Activated CD8-positive, alpha-beta memory T cell treated with anti-CD3 and anti-CD28 coated beads for 1 hour (primary cell): ENCODE measurements at regions not wholly inside any gene's neighbourhood (a gene's known extent, or its start where the extent isn't known, plus 50 kb on each side); places are given as distances from the start of the nearest gene placed in this dataset.
"Not testable (repeated sequence)": the region's sequence is repeated elsewhere in the genome, so short reads cannot be mapped to it uniquely, and the experiment has no call there.

ENCODE experiments used
- DNase-seq, 2 donors: peaks; one replicate each; pipeline ENCODE4 v3.0.0-alpha.2; 2020; ENCODE audit warnings: low read depth in 1 of 2; ENCODE audit errors: extremely low read depth in 1 of 2

DNA sequence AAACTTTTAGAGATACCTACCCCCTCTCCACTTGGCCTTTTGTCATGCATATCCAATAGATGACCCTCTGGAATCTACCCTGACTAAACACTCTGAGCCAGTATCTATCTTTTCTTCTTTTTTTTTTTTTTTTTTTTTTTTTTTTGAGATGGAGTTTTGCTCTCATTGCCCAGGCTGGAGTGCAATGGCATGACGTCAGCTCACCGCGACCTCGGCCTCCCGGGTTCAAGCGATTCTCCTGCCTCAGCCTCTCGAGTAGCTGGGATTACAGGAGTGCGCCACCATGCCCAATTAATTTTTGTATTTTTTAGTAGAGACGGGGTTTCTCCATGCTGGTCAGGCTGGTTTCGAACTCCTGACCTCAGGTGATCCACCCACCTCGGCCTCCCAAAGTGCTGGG, 50.8 kb upstream of the GRIN2B start:
- DNase-seq, result not testable (repeated sequence)

DNA sequence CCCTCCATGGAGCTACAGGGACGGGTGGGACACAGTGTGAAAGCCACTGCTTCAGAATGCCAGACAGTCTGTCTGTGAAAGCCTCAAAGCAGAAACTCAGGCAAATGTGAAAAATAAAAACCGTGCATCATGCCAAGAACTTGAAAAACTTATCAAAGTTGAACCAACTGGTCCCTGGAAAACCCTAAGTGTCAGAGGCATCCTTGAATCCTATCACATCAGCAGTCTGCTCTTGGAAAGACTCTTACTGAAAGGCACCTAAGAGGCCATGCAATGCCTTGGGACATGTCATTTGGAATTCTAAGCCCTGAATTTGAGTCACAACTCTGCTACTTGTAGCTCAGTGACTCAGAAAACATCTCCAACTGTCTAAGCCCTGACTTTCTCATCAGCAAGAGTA, 62.4 kb upstream of the GRIN2B start:
- DNase-seq, result no peak

DNA sequence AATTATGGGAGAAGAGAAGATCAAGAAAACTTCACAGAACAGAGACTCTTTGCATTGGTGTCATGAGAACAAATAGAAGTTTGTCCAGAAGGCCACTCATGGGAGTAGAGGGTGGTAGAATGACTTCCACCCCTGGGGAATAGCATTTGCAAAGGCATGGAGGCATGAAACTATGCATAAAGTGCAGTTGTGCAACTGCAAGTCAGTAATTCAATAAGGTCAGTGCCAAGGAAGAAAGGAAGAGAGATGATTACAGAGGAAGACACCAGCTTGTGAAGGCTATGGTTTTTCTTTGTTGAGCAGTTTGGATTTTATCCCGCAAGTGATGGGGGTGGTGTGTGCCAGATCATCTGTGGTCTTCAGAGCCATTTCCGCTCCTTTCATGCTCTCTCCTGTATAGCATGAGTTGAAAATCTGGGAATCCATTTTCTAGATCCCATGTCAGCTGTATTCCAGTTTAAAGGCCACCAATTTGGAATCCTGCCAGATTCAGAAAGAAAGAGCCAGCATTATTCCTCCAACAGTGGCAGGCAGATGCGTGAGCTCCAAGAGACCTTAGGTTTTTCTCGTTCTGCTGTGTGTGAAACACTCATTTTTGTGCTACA, 67.6 kb upstream of the GRIN2B start:
- DNase-seq, result no peak

DNA sequence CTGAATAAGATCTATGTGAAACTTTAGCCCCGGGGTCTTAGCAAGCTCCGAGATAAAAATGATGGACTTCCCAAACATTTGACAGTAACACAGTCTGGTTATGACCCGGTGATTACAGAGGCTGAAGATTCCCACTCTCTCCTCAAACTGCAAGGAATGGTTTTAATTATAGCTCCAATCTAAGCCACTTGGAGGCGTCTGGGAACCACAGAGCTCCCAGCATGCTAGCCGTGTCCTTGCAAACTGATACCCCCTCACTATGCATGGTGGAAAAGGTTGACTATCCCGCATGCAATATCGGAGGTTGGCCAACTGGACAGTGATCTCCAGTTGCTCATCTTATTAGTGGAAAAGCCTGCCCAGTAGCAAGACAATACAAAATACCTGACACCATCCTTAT, 76.5 kb upstream of the GRIN2B start:
- no peak for DNase-seq

DNA sequence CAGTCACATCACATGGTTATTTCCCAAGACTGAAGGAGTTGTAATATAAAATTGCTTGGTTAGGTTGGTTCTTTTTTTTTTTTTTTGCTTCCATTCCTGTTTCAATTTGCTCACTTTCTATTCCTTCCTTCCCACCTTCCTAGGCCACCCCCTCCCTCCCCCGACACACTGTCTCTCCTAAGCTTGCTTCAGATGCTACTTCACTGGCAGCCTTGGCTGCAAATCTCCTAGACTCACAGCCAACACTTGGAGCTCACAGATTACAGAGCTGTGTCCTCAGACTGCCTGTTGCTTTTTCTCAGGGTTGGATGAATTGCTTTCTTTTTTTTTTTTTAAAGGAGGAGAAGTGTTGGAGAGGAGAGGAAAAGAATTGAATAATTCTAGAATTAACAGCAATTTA, 77.3 kb upstream of the GRIN2B start:
- no peak for DNase-seq

DNA sequence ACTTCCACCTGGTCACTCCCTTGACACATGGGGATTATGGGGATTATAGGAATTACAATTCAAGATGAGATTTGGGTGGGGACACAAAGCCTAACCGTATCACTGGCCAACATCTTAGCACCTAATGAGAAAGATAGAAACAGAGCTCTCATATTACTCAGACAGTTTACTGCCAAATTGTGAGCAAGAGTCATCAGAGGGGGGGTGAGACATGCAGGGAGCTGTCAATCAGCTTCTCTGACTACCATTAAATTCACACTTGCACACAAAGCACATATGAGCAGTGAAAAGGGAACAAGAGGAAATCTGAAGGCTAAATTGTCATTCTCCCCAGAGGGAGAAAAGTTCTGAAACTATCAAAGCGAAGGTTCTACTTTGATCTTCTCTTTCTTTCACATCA, 78.1 kb upstream of the GRIN2B start:
- DNase-seq, result no peak

DNA sequence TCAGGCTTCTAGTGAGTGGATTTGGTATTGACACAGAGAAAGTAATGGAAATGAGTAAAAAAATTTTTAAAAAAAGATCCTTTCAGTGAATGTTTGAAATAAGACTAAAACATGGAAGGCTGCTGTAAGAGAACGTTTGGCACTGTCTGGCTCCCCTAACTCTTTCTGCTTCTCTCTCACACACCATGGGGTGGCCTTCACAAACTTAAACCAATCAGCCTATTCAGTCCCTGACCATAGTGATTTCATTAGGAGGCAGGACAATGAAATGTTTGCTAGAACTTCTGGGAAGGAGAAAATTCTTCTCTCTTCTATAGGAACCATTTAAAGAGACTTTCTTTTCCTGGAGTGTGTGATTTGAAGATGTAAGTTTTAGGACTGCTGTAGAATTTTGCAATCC, 84.2 kb upstream of the GRIN2B start:
- DNase-seq, result no peak

DNA sequence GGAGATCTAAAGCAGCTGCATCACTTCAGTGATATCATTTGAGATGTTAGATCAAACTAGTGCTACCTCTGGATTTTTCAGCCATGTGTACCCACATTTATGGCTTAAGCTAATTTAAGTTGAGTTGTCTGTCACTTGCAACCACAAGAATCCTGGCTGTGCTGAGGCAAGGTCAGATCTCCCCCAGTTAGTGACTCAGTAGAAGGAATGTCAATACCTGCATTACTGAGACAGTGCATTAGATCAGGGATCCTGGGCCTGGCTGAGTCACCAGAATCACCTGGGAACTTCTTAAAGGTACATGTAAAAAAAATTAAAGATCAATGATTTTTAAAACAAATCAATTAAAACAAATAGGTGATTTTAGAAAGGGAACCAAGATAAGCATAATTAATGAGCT, 84.6 kb upstream of the GRIN2B start:
- no peak for DNase-seq

DNA sequence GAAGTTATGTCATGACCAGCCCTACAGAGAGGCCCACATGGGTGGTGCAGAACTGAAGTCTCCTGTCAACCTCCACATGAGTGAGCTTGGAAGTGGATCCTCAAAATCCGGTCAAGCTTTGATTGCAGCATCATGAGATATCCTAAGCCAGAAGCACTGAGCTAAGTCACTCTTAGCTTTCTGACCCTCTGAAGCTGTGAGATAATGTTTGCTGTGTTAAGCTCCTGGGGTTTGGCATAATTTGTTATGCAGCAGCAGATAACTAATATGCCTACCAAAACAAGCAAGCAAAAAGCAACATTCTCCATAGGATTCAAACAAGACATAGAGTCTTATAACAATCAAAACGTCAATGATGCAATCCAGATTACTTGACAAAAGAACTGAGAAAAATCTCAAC, 87.6 kb upstream of the GRIN2B start:
- no peak for DNase-seq

DNA sequence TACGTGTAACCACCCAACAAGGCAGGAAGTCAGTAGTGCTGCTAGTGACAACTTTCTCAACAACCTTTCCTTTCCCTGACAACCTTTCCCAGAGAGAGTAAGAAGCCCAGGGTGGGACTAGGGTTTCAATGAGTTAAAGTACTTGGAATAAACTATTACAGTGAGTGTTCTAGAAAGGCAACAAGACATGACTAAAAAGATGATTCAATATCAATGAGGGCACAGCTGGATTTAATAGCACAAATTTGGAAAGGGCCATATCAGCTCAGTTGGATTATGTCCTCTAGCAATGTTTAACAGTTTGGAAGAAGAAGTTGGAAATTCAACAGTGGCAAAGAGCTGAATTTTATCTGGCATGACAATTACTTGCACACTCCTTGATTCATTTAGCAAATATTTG, 90.4 kb upstream of the GRIN2B start:
- no peak for DNase-seq

DNA sequence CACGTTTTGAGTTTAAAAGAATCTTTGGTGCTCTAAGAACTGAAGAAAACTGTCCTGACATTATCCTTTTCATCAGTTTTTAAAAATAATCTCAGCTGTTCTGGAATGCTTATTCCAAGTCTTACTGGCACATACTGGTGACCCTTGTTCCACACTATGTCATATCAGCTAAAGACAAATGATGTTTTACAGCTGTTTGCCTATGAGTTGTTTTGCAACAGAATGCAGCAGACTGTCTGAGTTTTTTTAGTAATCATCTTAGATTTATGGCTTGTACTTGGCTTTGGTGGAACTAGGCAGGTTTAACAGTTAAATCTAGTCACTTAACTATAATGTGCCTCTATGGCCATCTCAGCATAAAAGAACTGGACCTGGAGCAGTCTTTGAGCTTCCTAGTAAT, 91.6 kb upstream of the GRIN2B start:
- DNase-seq, result no peak

DNA sequence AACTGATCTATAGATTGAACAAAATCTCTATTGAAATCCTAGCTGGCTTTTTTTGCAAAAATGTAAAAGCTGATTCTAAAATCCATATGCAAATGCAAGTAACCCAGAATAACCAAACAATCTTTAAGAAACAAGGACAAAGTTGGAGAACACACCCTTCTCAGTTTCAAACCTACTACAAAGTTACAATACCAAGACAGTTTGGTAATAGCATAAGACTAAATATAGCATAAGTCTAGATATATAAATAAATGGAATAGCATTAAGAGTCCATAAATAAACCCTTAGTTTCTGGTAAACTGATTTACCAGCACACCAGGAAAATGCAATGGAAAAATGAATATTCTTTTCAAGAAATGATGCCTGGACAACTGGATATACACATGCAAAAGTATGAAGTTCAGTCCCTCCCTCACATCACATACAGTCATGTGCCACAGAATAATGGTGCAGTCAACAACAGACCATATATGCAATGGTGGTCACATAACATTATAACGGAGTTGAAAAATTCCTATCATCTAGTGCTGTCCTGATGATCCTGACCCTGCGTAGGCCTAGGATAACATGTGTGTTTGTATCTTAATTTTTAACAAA, 94.5 kb upstream of the GRIN2B start:
- DNase-seq, result no peak

DNA sequence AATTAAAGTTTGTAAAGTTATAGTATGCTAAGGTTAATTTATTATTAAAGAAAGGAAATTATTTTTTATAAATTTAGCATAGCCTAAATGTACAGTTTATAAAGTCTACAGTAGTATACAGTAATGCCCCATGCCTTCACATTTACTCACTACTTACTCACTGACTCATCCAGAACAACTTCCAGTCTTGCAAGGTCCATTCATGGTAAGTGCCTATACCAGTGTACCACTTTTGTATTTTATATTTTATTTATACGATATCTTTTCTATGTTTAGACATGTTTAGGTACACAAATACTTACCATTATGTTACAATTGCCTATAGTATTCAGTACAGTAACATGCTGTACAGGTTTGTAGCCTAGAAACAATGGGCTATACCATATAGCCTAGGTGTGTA, 95.1 kb upstream of the GRIN2B start:
- no peak for DNase-seq

DNA sequence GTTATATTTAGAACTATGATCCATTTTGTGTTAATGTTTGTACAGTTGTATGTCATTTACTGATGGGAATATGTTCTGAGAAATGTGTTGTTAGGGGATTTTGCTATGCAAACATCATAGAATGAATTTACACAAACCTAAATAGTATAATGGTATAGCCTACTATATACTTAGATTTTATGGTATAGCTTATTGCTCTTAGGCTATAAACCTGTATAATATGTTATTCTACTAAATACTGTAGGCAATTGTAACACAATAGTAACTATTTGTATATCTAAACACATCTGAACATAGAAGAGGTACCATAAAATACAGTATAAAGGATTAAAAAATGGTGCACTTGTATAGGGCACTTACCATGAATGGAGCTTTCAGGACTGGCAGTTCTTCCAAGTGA, 105.4 kb upstream of the GRIN2B start:
- no peak for DNase-seq

DNA sequence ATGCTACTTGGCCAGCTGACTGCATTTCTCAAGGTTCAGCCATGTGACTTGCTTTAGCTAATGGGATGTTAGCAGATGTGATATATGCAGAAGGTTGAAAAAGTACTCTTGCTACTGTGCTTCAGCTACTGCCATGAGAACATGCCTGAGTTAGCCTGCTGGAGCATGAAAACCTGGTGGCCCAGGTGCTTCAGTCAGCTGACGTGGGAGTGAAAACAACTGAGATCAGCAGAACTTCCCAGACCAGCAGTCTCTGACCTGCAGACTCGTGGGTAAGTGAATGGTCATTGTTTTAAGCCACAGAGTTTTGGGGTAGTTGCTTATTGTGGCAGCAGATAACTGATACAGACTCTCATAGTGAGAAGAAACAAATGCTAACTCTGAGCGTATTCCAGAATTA, 118.6 kb upstream of the GRIN2B start:
- DNase-seq, result no peak

DNA sequence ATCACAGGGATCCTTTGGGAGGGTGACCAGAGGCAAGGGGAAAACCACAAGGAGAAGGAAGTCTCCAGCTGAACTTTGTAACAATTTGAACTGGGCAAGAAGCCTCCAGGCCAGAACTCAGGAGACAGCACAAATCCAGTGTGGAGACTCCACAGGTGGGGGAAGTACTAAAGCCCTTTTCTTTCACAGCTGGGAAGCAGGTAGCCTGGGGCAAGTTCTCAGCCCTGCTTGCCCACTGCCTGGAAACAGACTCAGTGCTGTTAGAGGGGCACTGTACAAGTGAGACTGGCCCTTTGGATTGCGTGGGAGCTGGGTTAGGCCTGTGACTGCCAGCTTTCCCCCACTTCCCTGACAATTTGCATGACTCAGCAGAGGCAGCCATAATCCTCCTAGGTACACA, 120.2 kb upstream of the GRIN2B start:
- DNase-seq, result not testable (repeated sequence)

DNA sequence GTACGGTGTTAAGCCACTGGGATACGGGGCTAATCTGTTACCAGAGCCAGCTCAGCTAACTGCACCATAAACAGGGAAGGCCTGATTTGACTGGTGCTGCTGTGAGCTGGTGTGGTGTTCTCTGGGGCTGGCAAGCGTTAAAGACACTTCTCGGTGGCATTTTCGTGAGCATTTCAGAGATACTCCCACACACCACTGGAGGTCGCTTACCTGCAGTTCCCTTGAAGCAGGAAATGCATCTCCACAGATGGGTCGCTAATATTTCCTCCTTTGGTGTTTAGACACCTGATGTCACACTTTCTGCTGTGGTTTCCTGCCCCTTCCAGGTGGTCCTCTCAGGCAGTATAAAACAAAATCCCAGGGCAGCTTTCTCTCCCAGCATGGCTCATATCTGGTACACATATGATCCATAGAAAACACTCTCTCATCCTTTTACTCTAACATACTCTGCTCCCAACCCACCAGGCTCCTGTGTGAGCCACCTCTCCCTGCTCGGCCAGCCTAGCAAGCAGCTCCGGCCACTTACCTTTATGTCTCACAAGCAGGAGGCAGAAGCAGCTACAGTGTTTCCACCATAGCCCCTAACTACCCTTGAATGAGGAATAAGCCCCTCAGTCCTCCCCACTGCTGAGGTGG, 129.9 kb upstream of the GRIN2B start:
- no peak for DNase-seq

DNA sequence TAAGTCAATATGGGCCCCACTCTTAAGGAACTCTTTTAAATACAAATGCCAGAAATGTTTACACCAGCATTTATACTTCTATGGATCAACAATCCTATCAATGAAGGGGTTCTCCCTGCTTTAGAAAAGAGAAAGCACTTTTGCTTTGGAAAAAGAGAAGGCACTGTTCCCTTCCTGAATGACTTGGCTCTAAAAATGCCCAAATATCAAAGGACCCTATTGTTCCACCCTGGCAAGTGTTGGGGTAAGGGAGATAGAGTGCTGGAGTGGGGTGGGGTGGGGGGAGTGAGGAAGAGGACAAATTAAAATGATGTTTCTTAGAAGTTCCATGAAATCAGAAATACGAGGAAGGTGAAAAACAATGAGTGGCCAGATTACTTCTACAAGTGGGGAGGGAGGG, 131.6 kb upstream of the GRIN2B start:
- DNase-seq, result no peak

DNA sequence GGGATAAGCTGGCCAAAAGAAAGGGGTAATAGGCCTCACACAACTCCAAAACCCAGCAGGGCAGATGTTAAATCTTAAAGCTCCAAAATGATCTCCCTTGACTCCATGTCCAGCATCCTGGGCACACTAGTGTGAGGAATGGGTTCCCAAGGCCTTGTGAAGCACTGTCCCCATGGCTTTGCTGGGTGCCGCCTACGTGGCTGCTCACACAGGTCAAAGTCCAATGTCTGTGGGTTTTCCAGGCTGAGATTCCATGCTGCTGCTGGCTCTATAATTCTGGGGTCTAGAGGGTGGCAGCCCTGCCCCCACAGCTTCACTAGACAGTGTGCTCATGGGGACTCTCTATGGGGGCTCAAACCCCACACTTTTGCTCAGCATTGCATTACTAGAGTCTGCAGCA, 145.3 kb upstream of the GRIN2B start:
- no peak for DNase-seq

DNA sequence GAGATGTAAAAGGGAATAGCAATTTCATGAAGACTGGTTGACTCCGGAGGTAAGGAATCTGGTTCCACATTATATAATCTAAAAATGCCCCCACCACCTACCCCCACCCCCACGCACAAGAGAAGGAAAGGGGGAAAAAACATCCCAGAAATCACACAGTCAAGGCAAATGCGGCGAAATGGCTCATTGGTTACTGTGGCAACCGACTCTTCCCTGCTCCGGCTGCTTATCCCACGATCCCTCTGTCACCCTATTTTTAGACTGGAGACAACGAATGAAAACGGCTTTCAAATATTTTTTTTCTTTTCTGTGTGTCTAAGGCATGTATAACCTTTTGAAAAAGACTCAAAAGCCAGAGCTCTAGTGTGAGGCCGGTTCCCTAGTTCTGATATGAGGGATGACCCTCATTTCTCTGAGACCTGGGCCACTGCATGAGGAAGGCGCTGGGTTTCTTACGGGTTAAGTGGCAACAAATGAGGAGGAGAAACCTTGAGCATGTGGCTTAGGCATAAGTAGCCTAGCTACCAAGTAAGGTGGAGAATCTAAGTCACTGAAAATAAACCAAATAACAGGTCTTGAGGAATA, 148.3 kb upstream of the GRIN2B start:
- DNase-seq, result no peak

DNA sequence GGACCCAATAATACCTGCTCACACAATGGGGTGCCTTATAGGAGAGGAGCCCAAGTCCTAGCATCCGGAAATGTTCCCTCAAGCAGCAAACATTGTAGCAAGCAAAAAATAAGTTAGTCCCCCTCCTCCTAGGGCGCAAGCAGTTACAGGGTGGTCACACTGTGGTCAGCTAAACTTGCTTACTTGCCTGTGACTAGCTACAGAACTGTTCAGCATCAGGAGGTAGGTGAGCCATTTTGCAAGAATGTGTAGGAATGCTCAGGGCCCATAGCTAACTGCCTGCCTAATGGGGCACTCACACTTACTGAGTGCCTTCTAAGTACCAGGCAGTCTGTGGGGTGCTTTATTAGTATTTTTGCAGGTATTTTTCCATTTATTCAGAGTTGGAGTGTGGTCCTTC, 154.6 kb upstream of the GRIN2B start:
- DNase-seq, result no peak

DNA sequence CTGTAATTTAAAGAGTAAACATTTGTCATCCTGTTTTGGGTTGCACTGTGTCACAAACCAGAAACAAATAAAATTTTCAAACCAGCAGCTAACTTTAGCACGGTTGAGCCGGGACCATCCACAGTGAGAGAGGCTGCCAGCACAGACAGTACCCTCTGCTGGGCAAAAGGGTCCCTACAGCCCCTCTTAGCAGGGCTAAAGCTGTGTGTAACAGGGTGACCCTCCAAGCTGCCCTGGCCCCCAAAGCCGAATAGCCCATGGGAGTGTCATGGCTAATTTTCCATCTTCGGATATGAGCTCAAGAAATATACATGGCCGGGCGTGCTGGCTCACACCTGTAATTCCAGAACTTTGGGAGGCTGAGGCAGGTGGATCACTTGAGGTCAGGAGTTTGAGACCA, 157.1 kb upstream of the GRIN2B start:
- no peak for DNase-seq
